ENCODE measurements at regions not wholly inside any gene's neighbourhood (a gene's known extent, or its start where the extent isn't known, plus 50 kb on each side); places are given as distances from the start of the nearest gene placed in this dataset.

DNA sequence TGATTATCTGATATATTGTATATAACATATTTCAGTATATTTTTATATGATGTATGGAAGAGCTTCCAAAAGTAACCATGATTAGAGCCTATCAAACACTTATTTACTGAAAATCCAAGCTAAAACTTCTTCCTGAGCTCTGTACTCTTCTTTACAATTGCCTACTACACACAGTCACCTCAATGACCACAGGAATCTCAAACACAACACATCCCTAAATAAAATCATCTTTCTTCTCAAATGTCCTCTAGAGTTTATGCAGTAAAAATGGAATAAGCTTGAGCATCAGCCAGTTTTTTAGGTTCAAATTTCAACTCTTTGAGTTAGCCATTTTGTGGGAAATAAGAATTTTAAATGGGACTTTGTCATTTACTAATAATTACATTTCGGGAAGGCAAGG, 102.6 kb upstream of the FNDC3A start:
- no peak overlapping the region for H3K23ac ChIP-seq (ENCODE audit: low read depth, low read length, poor library complexity)
- no peak overlapping the region for H2BK12ac ChIP-seq (ENCODE audit: low read length)
- DNase-seq (ENCODE audit: low spot score) = no peak
- WGBS, 2 donors (ENCODE audit: extremely low coverage in 2 of 2, insufficient read length in 2 of 2, insufficient replicate concordance in 1 of 2) = no CpG with 5 or more reads among the region's 1 CpG
- peaks cover 0 to 14% of the 10 kb centered on the region in 2 donors for H3K4me1 ChIP-seq (ENCODE audit: control insufficient read depth in 2 of 2, insufficient read depth in 1 of 2, low read depth in 1 of 2, low read length in 2 of 2)
- H3K4ac ChIP-seq (ENCODE audit: low read length) = no peak overlapping the region
- no peak overlapping the region for H3K4me3 ChIP-seq (ENCODE audit: low read length in 2 of 2)
- no peaks in the 10 kb centered on the region for H3K9me3 ChIP-seq (replicated peaks in 1 of 2; ENCODE audit: control insufficient read depth in 2 of 2, insufficient read depth in 1 of 2, low read depth in 1 of 2, low read length in 2 of 2)
- no peak overlapping the region for H2AK5ac ChIP-seq (ENCODE audit: low read depth, low read length)
- H3K79me1 ChIP-seq (ENCODE audit: low read depth, low read length) = no peaks in the 10 kb centered on the region
- no peak overlapping the region for H4K8ac ChIP-seq (ENCODE audit: low read depth, low read length)
- H2BK15ac ChIP-seq (ENCODE audit: low read length) = no peak overlapping the region
- H3K36me3 ChIP-seq (replicated peaks in 1 of 2; ENCODE audit: control insufficient read depth in 2 of 2, insufficient read depth in 2 of 2, low read length in 2 of 2) = no peaks in the 10 kb centered on the region
- H3K9ac ChIP-seq (ENCODE audit: low read depth, low read length, poor library complexity) = no peak overlapping the region
- no peak overlapping the region for H2BK120ac ChIP-seq (ENCODE audit: low read depth, low read length)
- H3K27ac ChIP-seq (replicated peaks; ENCODE audit: low read length) = no peak overlapping the region
- peaks cover 0 to 34% (median 4%) of the 10 kb centered on the region in 3 experiments for H3K27me3 ChIP-seq (ENCODE audit: control insufficient read depth in 3 of 3, insufficient read depth in 3 of 3, low read depth in 1 of 3, low read length in 3 of 3)
- H3K4me2 ChIP-seq (ENCODE audit: insufficient read depth, low read length, poor library complexity, severe bottlenecking) = no peak overlapping the region
- no peak overlapping the region for H2AFZ ChIP-seq (ENCODE audit: low read length)
- no peak overlapping the region for H3K14ac ChIP-seq (ENCODE audit: low read length)
- no peak overlapping the region for H3K18ac ChIP-seq (ENCODE audit: low read length)
- H4K91ac ChIP-seq (ENCODE audit: low read depth, low read length, poor library complexity) = no peak overlapping the region
- H2BK5ac ChIP-seq (ENCODE audit: low read length) = no peak overlapping the region

DNA sequence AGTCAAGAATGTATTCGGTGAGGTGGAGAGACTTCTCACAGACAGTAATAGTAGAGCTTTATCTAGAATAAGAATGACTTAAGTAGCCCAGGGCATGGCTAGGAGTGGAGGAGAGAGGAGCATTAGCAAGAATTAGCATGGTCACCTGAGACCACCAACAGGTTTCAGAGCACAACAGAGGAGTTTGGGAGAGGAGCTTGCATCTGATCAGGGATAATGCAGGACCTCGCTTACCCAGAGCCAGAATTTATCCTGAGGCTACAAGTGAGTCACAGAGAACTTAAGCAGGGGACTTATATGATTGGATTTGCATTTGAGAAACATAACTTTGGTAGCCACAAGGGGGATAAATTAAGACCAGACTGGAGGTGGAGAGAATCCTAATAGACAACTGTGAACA, 102.1 kb upstream of the FNDC3A start:
- H3K27ac ChIP-seq (replicated peaks; ENCODE audit: low read length) = no peak overlapping the region

DNA sequence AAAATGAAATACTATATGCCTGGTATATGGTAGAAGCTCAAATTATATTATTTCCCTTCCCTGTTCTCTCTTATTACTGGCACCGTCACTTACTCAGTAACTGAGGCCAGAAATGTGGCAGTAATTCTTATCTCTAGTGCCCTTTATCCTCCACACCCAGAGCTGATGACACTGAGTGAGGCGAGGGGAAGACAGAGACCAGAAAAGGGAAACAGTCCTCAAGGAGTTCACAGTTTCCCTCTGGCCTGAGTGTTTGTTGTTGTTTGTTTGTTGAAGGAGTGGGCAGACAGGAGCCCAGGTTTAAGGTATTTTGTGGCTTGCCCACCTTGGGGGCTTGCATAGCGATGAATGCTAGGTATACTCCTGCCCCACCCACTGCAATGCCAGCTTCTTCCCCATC, 101.5 kb upstream of the FNDC3A start:
- Histone ChIP-seq H3K9me3 (replicated peaks in 1 of 2; ENCODE audit: control insufficient read depth in 2 of 2, insufficient read depth in 1 of 2, low read depth in 1 of 2, low read length in 2 of 2) (no peaks in the 10 kb centered on the region), H4K91ac (ENCODE audit: low read depth, low read length, poor library complexity) (no peak overlapping the region), H3K23ac (ENCODE audit: low read depth, low read length, poor library complexity) (no peak overlapping the region), H3K27ac (replicated peaks; ENCODE audit: low read length) (no peak overlapping the region), H3K4me2 (ENCODE audit: insufficient read depth, low read length, poor library complexity, severe bottlenecking) (no peak overlapping the region), H2BK15ac (ENCODE audit: low read length) (no peak overlapping the region), H2AFZ (ENCODE audit: low read length) (no peak overlapping the region), H3K18ac (ENCODE audit: low read length) (no peak overlapping the region), H3K14ac (ENCODE audit: low read length) (no peak overlapping the region), H3K9ac (ENCODE audit: low read depth, low read length, poor library complexity) (no peak overlapping the region), H3K27me3 (ENCODE audit: control insufficient read depth in 3 of 3, insufficient read depth in 3 of 3, low read depth in 1 of 3, low read length in 3 of 3) (peaks cover 0 to 34% (median 4%) of the 10 kb centered on the region in 3 experiments), H3K4me3 (ENCODE audit: low read length in 2 of 2) (no peak overlapping the region), H2BK120ac (ENCODE audit: low read depth, low read length) (no peak overlapping the region), H3K79me1 (ENCODE audit: low read depth, low read length) (no peaks in the 10 kb centered on the region), H2AK5ac (ENCODE audit: low read depth, low read length) (no peak overlapping the region), H2BK12ac (ENCODE audit: low read length) (no peak overlapping the region), H4K8ac (ENCODE audit: low read depth, low read length) (no peak overlapping the region), H3K4me1 (ENCODE audit: control insufficient read depth in 2 of 2, insufficient read depth in 1 of 2, low read depth in 1 of 2, low read length in 2 of 2) (peaks cover 0 to 14% of the 10 kb centered on the region in 2 donors), H3K4ac (ENCODE audit: low read length) (no peak overlapping the region), H2BK5ac (ENCODE audit: low read length) (no peak overlapping the region), H3K36me3 (replicated peaks in 1 of 2; ENCODE audit: control insufficient read depth in 2 of 2, insufficient read depth in 2 of 2, low read length in 2 of 2) (no peaks in the 10 kb centered on the region)
- WGBS, 2 donors (ENCODE audit: extremely low coverage in 2 of 2, insufficient read length in 2 of 2, insufficient replicate concordance in 1 of 2) = no CpG with 5 or more reads among the region's 3 CpGs
- no peak for DNase-seq (ENCODE audit: low spot score)

More for the DNA sequence above, 102.1 kb upstream of the FNDC3A start:
- Histone ChIP-seq H3K14ac (ENCODE audit: low read length) (no peak overlapping the region), H3K4me1 (ENCODE audit: control insufficient read depth in 2 of 2, insufficient read depth in 1 of 2, low read depth in 1 of 2, low read length in 2 of 2) (peaks cover 0 to 14% of the 10 kb centered on the region in 2 donors), H3K4me2 (ENCODE audit: insufficient read depth, low read length, poor library complexity, severe bottlenecking) (no peak overlapping the region), H3K36me3 (replicated peaks in 1 of 2; ENCODE audit: control insufficient read depth in 2 of 2, insufficient read depth in 2 of 2, low read length in 2 of 2) (no peaks in the 10 kb centered on the region), H3K4me3 (ENCODE audit: low read length in 2 of 2) (no peak overlapping the region), H4K8ac (ENCODE audit: low read depth, low read length) (no peak overlapping the region), H4K91ac (ENCODE audit: low read depth, low read length, poor library complexity) (no peak overlapping the region), H3K9ac (ENCODE audit: low read depth, low read length, poor library complexity) (no peak overlapping the region), H2BK5ac (ENCODE audit: low read length) (no peak overlapping the region), H3K4ac (ENCODE audit: low read length) (no peak overlapping the region), H3K18ac (ENCODE audit: low read length) (no peak overlapping the region), H3K79me1 (ENCODE audit: low read depth, low read length) (no peaks in the 10 kb centered on the region), H3K27me3 (ENCODE audit: control insufficient read depth in 3 of 3, insufficient read depth in 3 of 3, low read depth in 1 of 3, low read length in 3 of 3) (peaks cover 0 to 34% (median 4%) of the 10 kb centered on the region in 3 experiments), H2BK15ac (ENCODE audit: low read length) (no peak overlapping the region), H3K23ac (ENCODE audit: low read depth, low read length, poor library complexity) (no peak overlapping the region), H3K9me3 (replicated peaks in 1 of 2; ENCODE audit: control insufficient read depth in 2 of 2, insufficient read depth in 1 of 2, low read depth in 1 of 2, low read length in 2 of 2) (no peaks in the 10 kb centered on the region), H2BK12ac (ENCODE audit: low read length) (no peak overlapping the region), H2AK5ac (ENCODE audit: low read depth, low read length) (no peak overlapping the region), H2BK120ac (ENCODE audit: low read depth, low read length) (no peak overlapping the region), H2AFZ (ENCODE audit: low read length) (no peak overlapping the region)
- WGBS, 2 donors (ENCODE audit: extremely low coverage in 2 of 2, insufficient read length in 2 of 2, insufficient replicate concordance in 1 of 2) = no CpG with 5 or more reads among the region's 2 CpGs
- no peak for DNase-seq (ENCODE audit: low spot score)

DNA sequence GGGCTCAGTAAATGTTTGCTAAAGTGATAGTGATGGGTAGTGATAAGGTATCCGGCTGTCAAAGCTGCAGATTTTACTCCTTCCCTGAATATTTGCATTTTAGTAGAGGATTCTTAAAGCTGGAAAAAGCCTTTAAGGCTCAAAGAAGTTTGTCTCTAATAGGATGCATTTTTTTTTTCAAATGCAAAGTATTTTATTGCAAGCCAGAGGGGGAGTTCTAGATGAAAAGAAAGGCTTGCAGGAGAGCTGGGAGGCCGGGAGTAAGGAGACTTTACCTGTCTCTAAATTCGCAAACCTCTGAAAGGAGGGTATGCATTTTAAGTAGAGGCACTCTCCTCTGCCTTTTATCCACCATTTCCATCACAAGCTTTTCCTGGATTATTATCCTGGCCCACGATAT, 100.7 kb upstream of the FNDC3A start:
- WGBS, 2 donors (ENCODE audit: extremely low coverage in 2 of 2, insufficient read length in 2 of 2, insufficient replicate concordance in 1 of 2) = no CpG with 5 or more reads among the region's 4 CpGs
- no peak overlapping the region for H2AFZ ChIP-seq (ENCODE audit: low read length)
- H2AK5ac ChIP-seq (ENCODE audit: low read depth, low read length) = no peak overlapping the region
- no peak overlapping the region for H2BK12ac ChIP-seq (ENCODE audit: low read length)
- no peaks in the 10 kb centered on the region for H3K9me3 ChIP-seq (replicated peaks in 1 of 2; ENCODE audit: control insufficient read depth in 2 of 2, insufficient read depth in 1 of 2, low read depth in 1 of 2, low read length in 2 of 2)
- H3K79me1 ChIP-seq (ENCODE audit: low read depth, low read length) = no peaks in the 10 kb centered on the region
- no peaks in the 10 kb centered on the region for H3K36me3 ChIP-seq (replicated peaks in 1 of 2; ENCODE audit: control insufficient read depth in 2 of 2, insufficient read depth in 2 of 2, low read length in 2 of 2)
- H3K23ac ChIP-seq (ENCODE audit: low read depth, low read length, poor library complexity) = no peak overlapping the region
- no peak overlapping the region for H4K8ac ChIP-seq (ENCODE audit: low read depth, low read length)
- H3K14ac ChIP-seq (ENCODE audit: low read length) = no peak overlapping the region
- H2BK120ac ChIP-seq (ENCODE audit: low read depth, low read length) = no peak overlapping the region
- H3K4ac ChIP-seq (ENCODE audit: low read length) = no peak overlapping the region
- no peak overlapping the region for H4K91ac ChIP-seq (ENCODE audit: low read depth, low read length, poor library complexity)
- no peak overlapping the region for H3K18ac ChIP-seq (ENCODE audit: low read length)
- no peak overlapping the region for H2BK15ac ChIP-seq (ENCODE audit: low read length)
- H3K4me3 ChIP-seq (ENCODE audit: low read length in 2 of 2) = no peak overlapping the region
- H3K27me3 ChIP-seq (ENCODE audit: control insufficient read depth in 3 of 3, insufficient read depth in 3 of 3, low read depth in 1 of 3, low read length in 3 of 3) = peaks cover 0 to 34% (median 4%) of the 10 kb centered on the region in 3 experiments
- DNase-seq (ENCODE audit: low spot score) = no peak
- peaks cover 0 to 14% of the 10 kb centered on the region in 2 donors for H3K4me1 ChIP-seq (ENCODE audit: control insufficient read depth in 2 of 2, insufficient read depth in 1 of 2, low read depth in 1 of 2, low read length in 2 of 2)
- H2BK5ac ChIP-seq (ENCODE audit: low read length) = no peak overlapping the region
- no peak overlapping the region for H3K4me2 ChIP-seq (ENCODE audit: insufficient read depth, low read length, poor library complexity, severe bottlenecking)
- no peak overlapping the region for H3K27ac ChIP-seq (replicated peaks; ENCODE audit: low read length)
- no peak overlapping the region for H3K9ac ChIP-seq (ENCODE audit: low read depth, low read length, poor library complexity)
